Suprapubic skin (tissue), 4 donors: ENCODE measurements at regions not wholly inside any gene's neighbourhood (a gene's known extent, or its start where the extent isn't known, plus 50 kb on each side); places are given as distances from the start of the nearest gene placed in this dataset.
"Not testable (repeated sequence)": the region's sequence is repeated elsewhere in the genome, so short reads cannot be mapped to it uniquely, and the experiment has no call there.

Experiments
- EP300 ChIP-seq: sonication (generic); formaldehyde crosslinking; IDR thresholded peaks from one replicate; pipeline ENCODE4 v1.6.1; 2017; ENCODE audit warnings: antibody characterized with exemption
- POLR2A ChIP-seq, 2 donors: fragments of 450-650 bp; IDR thresholded peaks; one replicate each; pipeline ENCODE4 v1.6.1; 2017; ENCODE audit warnings: antibody characterized with exemption in 2 of 2, mild to moderate bottlenecking in 2 of 2, moderate library complexity in 2 of 2
- POLR2AphosphoS5 ChIP-seq, 3 donors: sonication (generic); formaldehyde crosslinking; IDR thresholded peaks; one replicate each; pipeline ENCODE4 v1.6.1; 2017; ENCODE audit warnings: antibody characterized with exemption in 3 of 3
- TF ChIP-seq, protein P1 (sequence below), 2 donors: fragments of 200-600 bp in 1 of 2; fragments of 450-650 bp in 1 of 2; sonication (generic) in 1 of 2; IDR thresholded peaks; one replicate each; pipeline ENCODE4 v1.5.1; 2016 to 2019; ENCODE audit warnings: antibody characterized with exemption in 2 of 2, mild to moderate bottlenecking in 1 of 2, moderate library complexity in 1 of 2

DNA sequence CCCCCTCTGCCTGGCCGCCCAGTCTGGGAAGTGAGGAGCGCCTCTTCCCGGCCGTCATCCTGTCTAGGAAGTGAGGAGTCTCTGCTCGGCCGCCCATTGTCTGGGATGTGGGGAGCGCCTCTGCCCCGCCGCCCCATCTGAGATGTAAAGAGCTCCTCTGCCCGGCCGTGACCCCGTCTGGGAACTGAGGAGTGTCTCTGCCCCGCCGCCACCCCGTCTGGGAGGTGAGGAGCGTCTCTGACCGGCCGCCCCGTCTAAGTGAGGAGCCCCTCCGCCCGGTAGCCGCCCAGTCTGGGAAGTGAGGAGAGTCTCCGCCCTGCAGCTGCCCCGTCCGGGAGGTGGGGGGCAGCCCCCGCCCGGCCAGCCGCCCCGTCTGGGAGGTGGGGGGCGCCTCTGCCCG, 228.9 kb downstream of the RPIA start:
- TF ChIP-seq POLR2A (IDR thresholded peaks at IDR 0.05); POLR2AphosphoS5 (IDR thresholded peaks at IDR 0.05); EP300: not testable (repeated sequence)
- TF ChIP-seq, protein P1, sequence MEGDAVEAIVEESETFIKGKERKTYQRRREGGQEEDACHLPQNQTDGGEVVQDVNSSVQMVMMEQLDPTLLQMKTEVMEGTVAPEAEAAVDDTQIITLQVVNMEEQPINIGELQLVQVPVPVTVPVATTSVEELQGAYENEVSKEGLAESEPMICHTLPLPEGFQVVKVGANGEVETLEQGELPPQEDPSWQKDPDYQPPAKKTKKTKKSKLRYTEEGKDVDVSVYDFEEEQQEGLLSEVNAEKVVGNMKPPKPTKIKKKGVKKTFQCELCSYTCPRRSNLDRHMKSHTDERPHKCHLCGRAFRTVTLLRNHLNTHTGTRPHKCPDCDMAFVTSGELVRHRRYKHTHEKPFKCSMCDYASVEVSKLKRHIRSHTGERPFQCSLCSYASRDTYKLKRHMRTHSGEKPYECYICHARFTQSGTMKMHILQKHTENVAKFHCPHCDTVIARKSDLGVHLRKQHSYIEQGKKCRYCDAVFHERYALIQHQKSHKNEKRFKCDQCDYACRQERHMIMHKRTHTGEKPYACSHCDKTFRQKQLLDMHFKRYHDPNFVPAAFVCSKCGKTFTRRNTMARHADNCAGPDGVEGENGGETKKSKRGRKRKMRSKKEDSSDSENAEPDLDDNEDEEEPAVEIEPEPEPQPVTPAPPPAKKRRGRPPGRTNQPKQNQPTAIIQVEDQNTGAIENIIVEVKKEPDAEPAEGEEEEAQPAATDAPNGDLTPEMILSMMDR (IDR thresholded peaks at IDR 0.05): not testable (repeated sequence)
